GM13977 (cell line): ENCODE measurements at regions not wholly inside any gene's neighbourhood (a gene's known extent, or its start where the extent isn't known, plus 50 kb on each side); places are given as distances from the start of the nearest gene placed in this dataset.
A peak's percentile ranks its signal among the peaks of the same experiment; 100 is the strongest.
"Not testable (repeated sequence)": the region's sequence is repeated elsewhere in the genome, so short reads cannot be mapped to it uniquely, and the experiment has no call there.

Experiments used
- DNase-seq: peaks from one replicate; pipeline ENCODE4 v3.0.0; 2012; ENCODE audit warnings: low spot score
- in situ Hi-C: fragments of 300-500 bp; cut with MboI; formaldehyde crosslinking; loops from one replicate; pipeline ENCODE4 v1.12.0; 2022; ENCODE audit warnings: low sequenced_read_pairs, low pct_unique_long_range_greater_than_20kb, mixed read lengths, inconsistent platforms; ENCODE audit not compliant: unreplicated experiment
- TF ChIP-seq, protein P1 (sequence below): IDR thresholded peaks from 2 replicates; pipeline ENCODE4 v1.5.1; 2012; ENCODE audit warnings: mild to moderate bottlenecking, control low read depth; ENCODE audit not compliant: insufficient read depth; ENCODE audit errors: extremely low read depth, missing control alignments

DNA sequence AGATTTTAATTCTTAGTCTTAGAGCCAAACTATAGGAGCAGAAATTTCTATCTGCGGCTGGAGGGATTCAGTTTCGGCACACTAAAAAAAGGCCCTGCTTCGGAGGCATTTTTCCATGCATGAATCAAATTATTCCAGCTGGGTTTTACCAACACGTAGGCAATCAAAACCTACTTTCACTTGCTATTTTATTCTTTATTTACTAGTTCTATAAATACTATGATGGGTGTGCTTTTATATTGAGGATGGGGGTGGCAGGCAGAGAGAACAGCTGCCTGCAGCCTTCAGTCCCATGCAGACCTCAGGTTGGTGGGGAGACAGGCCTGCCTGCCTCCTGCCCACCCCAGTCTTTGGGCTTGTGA lies 609.8 kb downstream of the BCOR start:
- no peak for DNase-seq
- TF ChIP-seq, protein P1, sequence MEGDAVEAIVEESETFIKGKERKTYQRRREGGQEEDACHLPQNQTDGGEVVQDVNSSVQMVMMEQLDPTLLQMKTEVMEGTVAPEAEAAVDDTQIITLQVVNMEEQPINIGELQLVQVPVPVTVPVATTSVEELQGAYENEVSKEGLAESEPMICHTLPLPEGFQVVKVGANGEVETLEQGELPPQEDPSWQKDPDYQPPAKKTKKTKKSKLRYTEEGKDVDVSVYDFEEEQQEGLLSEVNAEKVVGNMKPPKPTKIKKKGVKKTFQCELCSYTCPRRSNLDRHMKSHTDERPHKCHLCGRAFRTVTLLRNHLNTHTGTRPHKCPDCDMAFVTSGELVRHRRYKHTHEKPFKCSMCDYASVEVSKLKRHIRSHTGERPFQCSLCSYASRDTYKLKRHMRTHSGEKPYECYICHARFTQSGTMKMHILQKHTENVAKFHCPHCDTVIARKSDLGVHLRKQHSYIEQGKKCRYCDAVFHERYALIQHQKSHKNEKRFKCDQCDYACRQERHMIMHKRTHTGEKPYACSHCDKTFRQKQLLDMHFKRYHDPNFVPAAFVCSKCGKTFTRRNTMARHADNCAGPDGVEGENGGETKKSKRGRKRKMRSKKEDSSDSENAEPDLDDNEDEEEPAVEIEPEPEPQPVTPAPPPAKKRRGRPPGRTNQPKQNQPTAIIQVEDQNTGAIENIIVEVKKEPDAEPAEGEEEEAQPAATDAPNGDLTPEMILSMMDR = no peak
- in situ Hi-C loops = no loop called here

DNA sequence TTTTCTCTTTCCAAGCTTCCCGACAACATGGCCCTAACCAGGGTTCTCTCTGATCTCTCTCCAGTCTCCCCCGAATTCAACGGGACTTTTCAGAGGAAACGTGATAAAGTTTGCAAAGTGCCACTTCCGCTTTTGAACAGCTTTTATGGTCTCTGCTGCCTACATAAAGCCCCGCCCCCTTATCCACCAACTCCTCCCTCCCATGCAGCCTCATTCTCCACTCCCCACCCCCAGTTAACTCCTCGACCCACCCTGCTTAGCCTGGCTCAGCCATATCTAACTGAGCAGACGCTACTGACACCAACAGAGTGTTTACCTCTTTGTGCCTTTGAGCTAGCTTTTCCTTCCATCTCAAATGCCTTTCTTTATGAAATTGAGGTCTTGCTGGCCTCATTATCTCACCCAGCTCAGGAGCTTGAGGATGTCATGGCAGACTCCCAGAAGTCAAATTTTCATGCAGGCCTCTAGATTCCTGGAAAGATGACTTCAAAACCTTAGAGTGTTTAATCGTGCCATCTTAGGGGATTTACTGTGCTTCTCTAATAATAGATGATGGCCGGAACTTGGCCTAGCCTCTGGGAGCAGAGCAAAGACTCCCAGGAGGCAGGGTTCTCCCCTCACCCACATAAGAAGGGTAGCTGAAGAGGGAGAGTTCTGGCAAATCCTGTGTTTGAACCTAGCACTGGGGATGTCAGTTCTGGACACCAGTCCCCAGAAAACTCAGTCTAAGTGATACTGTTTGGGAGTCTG lies 606.0 kb downstream of the BCOR start:
- peak; percentile 44 for DNase-seq
- TF ChIP-seq, protein P1 = no peak
- in situ Hi-C loops = no loop called here

DNA sequence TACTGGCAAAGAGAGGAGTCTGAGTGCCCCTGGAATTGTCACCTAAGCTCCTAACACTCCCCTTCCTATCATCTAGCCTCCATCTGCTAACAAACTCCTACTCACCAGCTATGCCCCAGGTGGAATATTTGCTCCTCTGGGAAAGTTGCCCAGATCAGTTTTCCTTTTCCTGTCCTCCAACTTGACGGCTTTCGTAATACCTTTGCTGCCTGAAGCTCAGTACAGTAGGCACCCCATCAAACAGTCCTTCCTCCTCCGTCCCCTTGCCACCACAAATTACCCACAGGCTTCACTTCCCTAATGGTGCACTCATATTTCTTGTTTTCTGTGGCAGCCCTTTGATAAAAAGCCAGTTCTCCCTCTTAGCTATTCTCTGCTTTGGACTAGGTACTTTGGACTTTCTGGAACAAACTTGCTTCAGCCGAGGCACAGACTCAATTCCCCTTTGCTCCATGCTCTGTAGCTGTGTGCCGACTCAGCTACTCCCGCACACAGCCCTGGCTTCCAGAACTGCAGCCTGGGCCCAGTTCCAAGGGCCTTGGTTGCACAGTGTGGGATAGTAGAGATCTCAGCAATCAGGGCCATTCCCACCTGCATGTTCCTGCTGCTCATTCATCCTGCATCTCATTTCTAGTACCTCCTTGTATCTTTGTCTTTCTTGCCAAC lies 605.1 kb downstream of the BCOR start:
- TF ChIP-seq, protein P1 = no peak
- in situ Hi-C loops = no loop called here
- no peak for DNase-seq

DNA sequence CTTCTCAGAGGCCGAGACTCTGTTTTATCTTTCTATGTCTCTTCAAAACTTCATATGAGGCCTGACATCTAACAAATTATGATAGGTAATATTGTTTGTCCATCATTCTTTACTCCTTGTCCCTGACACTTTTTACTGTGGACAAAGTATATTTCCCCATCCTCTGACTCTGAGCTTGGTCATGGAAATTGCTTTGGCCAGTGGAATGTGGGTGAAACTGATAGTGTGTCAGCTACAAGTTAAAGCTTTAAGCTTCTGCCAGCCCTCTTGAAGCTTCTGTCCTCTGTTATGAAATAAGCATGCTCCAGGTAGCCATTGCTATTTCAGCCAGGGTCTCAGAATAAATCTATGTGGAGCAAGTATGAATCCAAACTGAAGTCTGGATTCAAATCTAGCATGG lies 604.6 kb downstream of the BCOR start:
- TF ChIP-seq, protein P1 = no peak
- DNase-seq = no peak
- in situ Hi-C loops = no loop called here

DNA sequence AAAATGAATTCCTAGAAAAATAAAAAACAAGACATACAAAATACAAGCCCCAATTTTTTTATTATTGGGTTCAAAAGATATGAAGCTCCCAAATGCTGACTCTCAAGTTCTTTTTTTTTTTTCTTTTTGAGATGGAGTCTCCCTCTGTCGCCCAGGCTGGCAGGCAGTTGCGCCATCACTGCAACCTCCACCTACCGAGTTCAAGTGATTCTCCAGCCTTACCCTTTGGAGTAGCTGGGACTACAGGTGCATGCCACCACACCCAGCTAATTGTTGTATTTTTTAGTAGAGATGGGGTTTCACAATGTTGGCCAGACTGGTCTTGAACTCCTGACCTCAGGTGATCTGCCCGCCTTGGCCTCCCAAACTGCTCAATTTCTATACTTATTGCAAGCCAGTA lies 600.6 kb downstream of the BCOR start:
- DNase-seq, in situ Hi-C loops: not testable (repeated sequence)

DNA sequence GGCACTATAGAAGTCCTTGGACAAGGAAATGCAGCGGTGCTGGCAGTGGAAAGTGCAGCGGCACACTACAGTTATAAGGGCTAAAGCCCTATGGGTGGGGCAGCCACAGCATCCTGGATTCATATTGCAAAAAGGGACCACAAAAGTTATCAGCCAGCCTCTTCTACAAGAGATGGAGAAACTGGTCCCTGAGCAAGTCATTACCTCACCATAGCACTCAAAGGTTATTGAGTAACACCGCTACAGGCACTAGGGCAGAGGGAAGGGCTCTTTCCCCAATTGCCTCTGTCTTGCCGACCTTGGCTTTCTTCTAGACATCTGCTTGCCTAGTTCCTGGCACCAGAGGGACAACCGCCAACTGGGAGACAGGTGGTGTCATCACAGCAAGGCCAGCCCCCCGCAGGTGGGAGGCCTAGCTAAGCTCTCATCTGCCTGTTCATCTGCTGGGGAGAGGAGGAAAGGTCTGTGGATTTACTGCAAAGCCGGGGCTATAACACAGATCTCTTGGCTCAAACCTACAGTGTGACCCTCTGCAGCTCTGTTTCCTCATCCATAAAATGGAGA lies 600.0 kb downstream of the BCOR start:
- TF ChIP-seq, protein P1 = no peak
- no peak for DNase-seq
- in situ Hi-C loops = no loop called here

DNA sequence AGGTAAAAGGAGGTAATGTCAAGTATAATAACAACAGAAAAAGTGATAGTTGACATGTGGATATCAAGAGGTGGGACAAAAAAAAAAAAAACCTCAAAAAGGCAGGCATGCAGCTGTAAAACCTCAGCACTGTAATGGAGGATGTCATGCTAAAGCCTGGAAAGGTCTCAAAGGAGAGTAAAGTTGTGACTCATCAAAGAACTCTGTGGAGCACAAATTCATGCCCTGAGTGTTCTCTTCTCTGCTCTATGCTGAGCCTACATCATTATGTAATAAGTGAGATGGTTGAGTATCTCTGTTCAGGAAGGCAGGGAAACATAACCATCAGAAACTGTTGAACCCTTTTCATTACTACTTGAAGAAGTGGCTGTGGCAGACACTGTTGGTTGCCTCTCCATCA lies 597.8 kb downstream of the BCOR start:
- in situ Hi-C loops = no loop called here
- no peak for DNase-seq
- TF ChIP-seq, protein P1 = no peak
